ENCODE measurements at regions not wholly inside any gene's neighbourhood (a gene's known extent, or its start where the extent isn't known, plus 50 kb on each side); places are given as distances from the start of the nearest gene placed in this dataset.

DNA sequence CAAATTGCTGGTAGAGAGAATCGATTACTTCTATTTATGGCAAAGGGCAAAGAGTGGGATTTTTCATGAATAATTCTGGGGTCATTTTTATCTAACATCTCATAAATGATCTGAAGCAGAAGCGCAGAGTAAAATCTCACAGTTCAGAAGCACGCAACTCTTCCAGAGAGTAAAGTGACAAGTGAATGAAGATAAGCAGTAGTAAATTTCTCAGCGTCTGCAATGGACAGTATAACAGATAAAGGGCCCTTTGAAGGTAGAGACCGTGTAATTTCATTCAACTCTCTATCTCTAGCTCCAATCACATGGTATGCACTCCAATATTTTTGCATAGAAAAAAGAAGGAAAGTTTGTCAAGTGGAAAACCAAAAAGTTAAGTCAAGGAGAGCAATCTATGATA is 521.1 kb upstream of the NECTIN3 start:
- TF ChIP-seq ELF4 (IDR thresholded peaks at IDR 0.05), result no peak
- TF ChIP-seq SUZ12 (IDR thresholded peaks at IDR 0.05), result no peak
- TF ChIP-seq FOXM1 (IDR thresholded peaks at IDR 0.05; ENCODE audit: borderline replicate concordance), result no peak
- TF ChIP-seq ARNT (IDR thresholded peaks at IDR 0.05), result no peak
- TF ChIP-seq HDGF (IDR thresholded peaks at IDR 0.05; ENCODE audit: borderline replicate concordance), result no peak
- DNase-seq (ENCODE audit: extremely low spot score), result no peak
- CTCF ChIA-PET, result no interaction called here
- POLR2A ChIA-PET, result no interaction called here

- TF ChIP-seq ZNF384 (IDR thresholded peaks at IDR 0.05), result no peak
- TF ChIP-seq ARNT (IDR thresholded peaks at IDR 0.05), result no peak
- no peak for TF ChIP-seq CTBP1 (IDR thresholded peaks at IDR 0.05; ENCODE audit: borderline replicate concordance)
- no peak for TF ChIP-seq FOXM1 (IDR thresholded peaks at IDR 0.05; ENCODE audit: borderline replicate concordance)
- no peak for TF ChIP-seq FOXA1 (IDR thresholded peaks at IDR 0.05)
- TF ChIP-seq L3MBTL2 (conservative IDR thresholded peaks at IDR 0.05), result no peak
- TF ChIP-seq, protein P1, sequence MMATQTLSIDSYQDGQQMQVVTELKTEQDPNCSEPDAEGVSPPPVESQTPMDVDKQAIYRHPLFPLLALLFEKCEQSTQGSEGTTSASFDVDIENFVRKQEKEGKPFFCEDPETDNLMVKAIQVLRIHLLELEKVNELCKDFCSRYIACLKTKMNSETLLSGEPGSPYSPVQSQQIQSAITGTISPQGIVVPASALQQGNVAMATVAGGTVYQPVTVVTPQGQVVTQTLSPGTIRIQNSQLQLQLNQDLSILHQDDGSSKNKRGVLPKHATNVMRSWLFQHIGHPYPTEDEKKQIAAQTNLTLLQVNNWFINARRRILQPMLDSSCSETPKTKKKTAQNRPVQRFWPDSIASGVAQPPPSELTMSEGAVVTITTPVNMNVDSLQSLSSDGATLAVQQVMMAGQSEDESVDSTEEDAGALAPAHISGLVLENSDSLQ (IDR thresholded peaks at IDR 0.05), result no peak
- no peak for TF ChIP-seq NFRKB (IDR thresholded peaks at IDR 0.05)
- TF ChIP-seq TARDBP (IDR thresholded peaks at IDR 0.05), result no peak
- TF ChIP-seq BHLHE40 (IDR thresholded peaks at IDR 0.05; ENCODE audit: borderline replicate concordance), result no peak
- TF ChIP-seq SP1 (IDR thresholded peaks at IDR 0.05), result no peak
- TF ChIP-seq FOXK2 (IDR thresholded peaks at IDR 0.05), result no peak
- TF ChIP-seq HDGF (IDR thresholded peaks at IDR 0.05; ENCODE audit: borderline replicate concordance), result no peak
- TF ChIP-seq ELF4 (IDR thresholded peaks at IDR 0.05), result no peak
- TF ChIP-seq LEF1 (IDR thresholded peaks at IDR 0.05; ENCODE audit: borderline replicate concordance), result no peak
- POLR2A ChIA-PET, result no interaction called here
- no peak for DNase-seq (ENCODE audit: extremely low spot score)
Measured at GRCh38 chr3:110562621-110563020, 509.0 kb upstream of the NECTIN3 start.

GRCh38 chr3:110564674-110565073 is 506.9 kb upstream of the NECTIN3 start:
- CTCF ChIA-PET, result no interaction called here
- POLR2A ChIA-PET, result no interaction called here
- no peak for DNase-seq (ENCODE audit: extremely low spot score)

More at GRCh38 chr3:110562621-110563020, 509.0 kb upstream of the NECTIN3 start:
- CTCF ChIA-PET, result no interaction called here

GRCh38 chr3:110567029-110567428 is 504.6 kb upstream of the NECTIN3 start:
- TF ChIP-seq LEF1 (IDR thresholded peaks at IDR 0.05; ENCODE audit: borderline replicate concordance) (no peak), CTBP1 (IDR thresholded peaks at IDR 0.05; ENCODE audit: borderline replicate concordance) (no peak), SUZ12 (IDR thresholded peaks at IDR 0.05) (no peak), HDGF (IDR thresholded peaks at IDR 0.05; ENCODE audit: borderline replicate concordance) (no peak), BHLHE40 (IDR thresholded peaks at IDR 0.05; ENCODE audit: borderline replicate concordance) (no peak), NFRKB (IDR thresholded peaks at IDR 0.05) (no peak), ZNF384 (IDR thresholded peaks at IDR 0.05) (no peak), FOXA1 (IDR thresholded peaks at IDR 0.05) (no peak), TARDBP (IDR thresholded peaks at IDR 0.05) (no peak), ELF4 (IDR thresholded peaks at IDR 0.05) (no peak), SP1 (IDR thresholded peaks at IDR 0.05) (no peak), L3MBTL2 (conservative IDR thresholded peaks at IDR 0.05) (no peak), ARNT (IDR thresholded peaks at IDR 0.05) (no peak)
- ChIA-PET POLR2A (no interaction called here), CTCF (no interaction called here)
- no peak for DNase-seq (ENCODE audit: extremely low spot score)

More at GRCh38 chr3:110564674-110565073, 506.9 kb upstream of the NECTIN3 start:
- TF ChIP-seq ARNT (IDR thresholded peaks at IDR 0.05) (no peak), SUZ12 (IDR thresholded peaks at IDR 0.05) (no peak), L3MBTL2 (conservative IDR thresholded peaks at IDR 0.05) (no peak), BHLHE40 (IDR thresholded peaks at IDR 0.05; ENCODE audit: borderline replicate concordance) (no peak), FOXA1 (IDR thresholded peaks at IDR 0.05) (no peak), SP1 (IDR thresholded peaks at IDR 0.05) (no peak), ZNF384 (IDR thresholded peaks at IDR 0.05) (no peak), ELF4 (IDR thresholded peaks at IDR 0.05) (no peak), FOXK2 (IDR thresholded peaks at IDR 0.05) (no peak)

GRCh38 chr3:110568246-110568645 is 503.4 kb upstream of the NECTIN3 start:
- ChIA-PET POLR2A (no interaction called here), CTCF (no interaction called here)
- TF ChIP-seq BHLHE40 (IDR thresholded peaks at IDR 0.05; ENCODE audit: borderline replicate concordance) (no peak), L3MBTL2 (conservative IDR thresholded peaks at IDR 0.05) (no peak), FOXA1 (IDR thresholded peaks at IDR 0.05) (no peak), TARDBP (IDR thresholded peaks at IDR 0.05) (no peak), ZNF384 (IDR thresholded peaks at IDR 0.05) (no peak), HDGF (IDR thresholded peaks at IDR 0.05; ENCODE audit: borderline replicate concordance) (no peak), SP1 (IDR thresholded peaks at IDR 0.05) (no peak), FOXK2 (IDR thresholded peaks at IDR 0.05) (no peak), LEF1 (IDR thresholded peaks at IDR 0.05; ENCODE audit: borderline replicate concordance) (no peak), FOXM1 (IDR thresholded peaks at IDR 0.05; ENCODE audit: borderline replicate concordance) (no peak), SUZ12 (IDR thresholded peaks at IDR 0.05) (no peak), ARNT (IDR thresholded peaks at IDR 0.05) (no peak)
- TF ChIP-seq, protein P1 (IDR thresholded peaks at IDR 0.05), result no peak
- DNase-seq (ENCODE audit: extremely low spot score), result no peak

- ChIA-PET POLR2A (no interaction called here), CTCF (no interaction called here)
- DNase-seq (ENCODE audit: extremely low spot score), result no peak
- TF ChIP-seq LEF1 (IDR thresholded peaks at IDR 0.05; ENCODE audit: borderline replicate concordance), result no peak
- TF ChIP-seq ARNT (IDR thresholded peaks at IDR 0.05), result no peak
- no peak for TF ChIP-seq FOXA1 (IDR thresholded peaks at IDR 0.05)
Measured at GRCh38 chr3:110569073-110569472, 502.5 kb upstream of the NECTIN3 start.

- ChIA-PET CTCF (no interaction called here), POLR2A (no interaction called here)
- TF ChIP-seq NFRKB (IDR thresholded peaks at IDR 0.05) (no peak), SUZ12 (IDR thresholded peaks at IDR 0.05) (no peak), BHLHE40 (IDR thresholded peaks at IDR 0.05; ENCODE audit: borderline replicate concordance) (no peak), L3MBTL2 (conservative IDR thresholded peaks at IDR 0.05) (no peak), ELF4 (IDR thresholded peaks at IDR 0.05) (no peak), SP1 (IDR thresholded peaks at IDR 0.05) (no peak), FOXM1 (IDR thresholded peaks at IDR 0.05; ENCODE audit: borderline replicate concordance) (no peak), FOXK2 (IDR thresholded peaks at IDR 0.05) (no peak), FOXA1 (IDR thresholded peaks at IDR 0.05) (no peak), ARNT (IDR thresholded peaks at IDR 0.05) (no peak), TARDBP (IDR thresholded peaks at IDR 0.05) (no peak), HDGF (IDR thresholded peaks at IDR 0.05; ENCODE audit: borderline replicate concordance) (no peak), CTBP1 (IDR thresholded peaks at IDR 0.05; ENCODE audit: borderline replicate concordance) (no peak), LEF1 (IDR thresholded peaks at IDR 0.05; ENCODE audit: borderline replicate concordance) (no peak), ZNF384 (IDR thresholded peaks at IDR 0.05) (no peak)
- TF ChIP-seq, protein P1 (IDR thresholded peaks at IDR 0.05), result no peak
- no peak for DNase-seq (ENCODE audit: extremely low spot score)
Measured at GRCh38 chr3:110575702-110576101, 495.9 kb upstream of the NECTIN3 start.

Measured in HEK293T (cell line).